ENCODE measurements at regions not wholly inside any gene's neighbourhood (a gene's known extent, or its start where the extent isn't known, plus 50 kb on each side); places are given as distances from the start of the nearest gene placed in this dataset.

DNA sequence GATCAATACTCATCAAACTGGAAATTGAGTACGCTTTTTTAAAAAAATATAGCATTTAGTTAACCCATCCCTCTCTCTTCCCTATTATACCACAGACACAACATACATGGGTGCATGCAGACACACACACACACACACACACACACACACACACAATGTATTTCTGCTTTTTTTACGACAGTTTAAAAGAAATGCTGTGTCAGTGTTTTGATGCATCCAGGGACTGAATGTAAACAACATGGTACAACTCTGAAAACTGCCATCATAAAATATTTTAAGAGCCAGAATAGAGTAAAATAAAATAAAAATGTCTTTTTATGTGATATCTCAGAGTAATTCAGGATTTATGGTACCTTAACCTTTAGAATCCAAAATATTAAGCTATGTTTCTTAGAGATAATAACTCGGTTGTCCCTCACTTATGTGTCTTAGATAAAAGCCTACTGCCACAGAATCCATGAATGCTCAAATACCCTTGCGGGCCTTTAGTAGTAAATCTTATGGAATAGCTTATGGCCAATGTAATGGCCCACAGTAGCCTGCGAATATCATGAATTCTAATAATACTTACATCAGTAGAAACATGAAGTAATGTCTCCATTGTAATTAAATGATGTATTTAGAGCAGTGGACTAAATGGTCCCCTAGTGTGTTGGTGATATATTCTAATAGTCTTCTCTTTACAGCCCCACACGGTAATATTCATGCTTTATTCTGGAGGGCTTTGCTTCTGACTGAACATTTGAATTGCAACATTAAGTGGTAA lies 251.6 kb upstream of the FIGN start:
- TF ChIP-seq POLR2A (IDR thresholded peaks at IDR 0.05; ENCODE audit: low read length) (no peak), GATA1 (IDR thresholded peaks at IDR 0.05; ENCODE audit: low read depth, low read length) (no peak)

All from erythroblast (primary cell).